ENCODE measurements at regions not wholly inside any gene's neighbourhood (a gene's known extent, or its start where the extent isn't known, plus 50 kb on each side); places are given as distances from the start of the nearest gene placed in this dataset.

DNA sequence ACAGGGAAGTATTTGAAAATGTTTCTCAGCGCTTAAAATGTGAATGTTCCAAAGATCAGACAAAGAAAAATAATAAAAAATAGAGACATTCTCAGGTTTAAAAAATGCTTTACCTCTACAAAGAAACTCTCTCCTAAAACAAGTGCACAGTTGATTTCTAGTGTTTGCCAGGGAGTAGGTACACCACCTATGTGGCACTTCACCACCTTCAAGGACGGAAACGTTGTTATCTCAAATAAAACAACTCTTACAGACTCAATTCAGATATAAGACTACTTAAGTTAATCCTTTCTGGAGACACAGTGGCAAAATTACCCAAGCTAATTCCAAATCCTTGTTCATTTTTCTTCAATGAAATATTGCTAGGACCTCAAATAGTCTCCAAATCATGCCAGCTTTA is 286.4 kb upstream of the ISL1 start:
- Histone ChIP-seq H3K4me3 (no peak overlapping the region), H3K36me3 (no peaks in the 10 kb centered on the region), H3K4me1 (no peaks in the 10 kb centered on the region), H3K27ac (no peak overlapping the region), H3K9me3 (no peaks in the 10 kb centered on the region), H3K27me3 (peaks cover 5 to 54% of the 10 kb centered on the region in 2 donors)
- ATAC-seq (peak; percentile 89), DNase-seq (peak in 1 of 4 donors; percentile 54)
- intact Hi-C loops (cut with DNase I): no loop called here
- TF ChIP-seq, protein P1, sequence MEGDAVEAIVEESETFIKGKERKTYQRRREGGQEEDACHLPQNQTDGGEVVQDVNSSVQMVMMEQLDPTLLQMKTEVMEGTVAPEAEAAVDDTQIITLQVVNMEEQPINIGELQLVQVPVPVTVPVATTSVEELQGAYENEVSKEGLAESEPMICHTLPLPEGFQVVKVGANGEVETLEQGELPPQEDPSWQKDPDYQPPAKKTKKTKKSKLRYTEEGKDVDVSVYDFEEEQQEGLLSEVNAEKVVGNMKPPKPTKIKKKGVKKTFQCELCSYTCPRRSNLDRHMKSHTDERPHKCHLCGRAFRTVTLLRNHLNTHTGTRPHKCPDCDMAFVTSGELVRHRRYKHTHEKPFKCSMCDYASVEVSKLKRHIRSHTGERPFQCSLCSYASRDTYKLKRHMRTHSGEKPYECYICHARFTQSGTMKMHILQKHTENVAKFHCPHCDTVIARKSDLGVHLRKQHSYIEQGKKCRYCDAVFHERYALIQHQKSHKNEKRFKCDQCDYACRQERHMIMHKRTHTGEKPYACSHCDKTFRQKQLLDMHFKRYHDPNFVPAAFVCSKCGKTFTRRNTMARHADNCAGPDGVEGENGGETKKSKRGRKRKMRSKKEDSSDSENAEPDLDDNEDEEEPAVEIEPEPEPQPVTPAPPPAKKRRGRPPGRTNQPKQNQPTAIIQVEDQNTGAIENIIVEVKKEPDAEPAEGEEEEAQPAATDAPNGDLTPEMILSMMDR (IDR thresholded peaks at IDR 0.05): no peak

DNA sequence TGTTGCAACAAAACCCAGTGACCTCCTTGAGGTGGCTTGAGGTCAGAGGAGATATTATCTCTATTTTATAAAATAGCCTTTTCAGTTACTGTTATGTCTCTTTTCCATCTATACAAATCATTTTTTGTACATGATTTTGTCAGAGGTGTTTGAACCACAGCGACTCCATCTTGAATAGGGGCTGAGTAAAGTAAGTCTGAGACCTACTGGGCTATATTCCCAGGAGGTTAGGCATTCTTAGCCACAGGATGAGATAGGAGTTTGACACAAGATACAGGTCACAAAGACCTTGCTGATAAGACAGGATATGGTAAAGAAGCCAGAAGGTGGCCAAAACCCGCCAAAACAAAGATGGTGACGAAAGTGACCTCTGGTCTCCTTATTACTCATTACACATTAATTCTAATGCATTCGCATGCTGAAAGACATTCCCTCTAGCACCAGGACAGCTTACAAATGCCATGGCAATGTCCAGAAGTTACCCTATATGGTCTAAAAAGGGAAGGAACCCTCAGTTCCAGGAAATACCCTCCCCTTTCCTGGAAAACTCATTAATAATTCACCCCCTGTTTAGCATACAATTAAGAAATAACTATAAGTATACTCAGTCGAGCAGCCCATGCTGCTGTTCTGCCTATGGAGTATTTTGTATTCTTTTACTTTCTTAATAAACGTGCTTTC is 283.9 kb upstream of the ISL1 start:
- no peaks in the 10 kb centered on the region for H3K36me3 ChIP-seq
- intact Hi-C loops (cut with DNase I): no loop called here
- H3K27me3 ChIP-seq: peaks cover 5 to 49% of the 10 kb centered on the region in 2 donors
- no peaks in the 10 kb centered on the region for H3K4me1 ChIP-seq
- H3K27ac ChIP-seq: no peak overlapping the region
- DNase-seq: no peak
- H3K9me3 ChIP-seq: no peaks in the 10 kb centered on the region
- no peak overlapping the region for H3K4me3 ChIP-seq
- ATAC-seq: no peak
- TF ChIP-seq, protein P1 (IDR thresholded peaks at IDR 0.05): no peak

DNA sequence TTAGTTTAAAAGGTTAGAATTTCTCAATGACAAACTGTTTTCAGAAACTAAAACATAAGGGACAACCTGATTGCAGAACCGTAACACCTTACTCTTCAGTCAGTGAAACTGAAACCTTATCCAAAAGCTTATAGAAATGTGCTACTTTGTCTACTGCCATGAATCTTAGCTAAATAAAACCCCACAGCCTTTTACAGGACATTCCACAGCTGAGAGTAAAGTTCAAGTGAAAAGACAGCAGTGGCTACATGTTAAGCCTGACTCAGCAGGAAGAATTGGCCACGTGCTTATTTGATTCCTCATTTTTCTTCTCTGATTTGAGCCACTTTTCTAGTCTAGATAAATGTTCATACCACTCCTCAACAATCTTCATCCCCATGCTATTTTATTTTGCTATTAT is 278.7 kb upstream of the ISL1 start:
- Histone ChIP-seq H3K9me3 (no peaks in the 10 kb centered on the region), H3K36me3 (no peaks in the 10 kb centered on the region), H3K27ac (no peak overlapping the region), H3K4me1 (no peaks in the 10 kb centered on the region), H3K27me3 (peaks cover 0 to 41% of the 10 kb centered on the region in 2 donors), H3K4me3 (no peak overlapping the region)
- DNase-seq: no peak
- intact Hi-C loops (cut with DNase I): no loop called here
- no peak for ATAC-seq
- TF ChIP-seq, protein P1 (IDR thresholded peaks at IDR 0.05): no peak

DNA sequence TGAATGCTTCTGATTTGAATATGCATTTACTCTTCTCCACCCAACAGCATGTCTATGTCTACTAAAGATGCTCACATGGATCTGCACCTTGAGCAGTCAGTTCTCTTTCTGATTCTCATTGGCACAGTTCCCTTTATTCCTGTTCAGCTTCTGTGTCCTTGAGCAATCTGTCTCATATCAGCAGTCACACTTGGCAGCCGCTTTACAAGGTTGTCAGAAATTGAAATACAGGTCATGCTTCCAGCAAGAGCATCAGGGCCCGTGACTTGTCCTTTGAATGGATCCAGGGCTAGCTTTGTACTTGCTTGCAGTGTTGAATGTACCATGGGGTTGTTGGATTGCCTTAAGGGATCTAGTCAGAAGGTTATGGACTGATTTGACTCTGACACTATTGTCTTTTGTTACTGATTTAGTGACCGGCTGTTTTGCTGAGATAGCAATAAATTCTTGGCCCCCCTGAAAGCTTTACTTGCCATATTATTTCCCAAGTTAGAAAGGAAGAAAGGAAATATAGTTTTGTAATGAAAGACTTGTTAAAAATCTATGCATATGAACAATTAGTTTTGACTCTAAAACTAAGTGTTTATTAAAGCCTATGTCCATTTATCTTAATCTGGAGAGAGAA is 273.4 kb upstream of the ISL1 start:
- Histone ChIP-seq H3K4me3 (no peak overlapping the region), H3K9me3 (no peaks in the 10 kb centered on the region), H3K36me3 (no peaks in the 10 kb centered on the region), H3K27me3 (peaks cover 0 to 32% of the 10 kb centered on the region in 2 donors), H3K4me1 (no peaks in the 10 kb centered on the region), H3K27ac (no peak overlapping the region)
- TF ChIP-seq, protein P1 (IDR thresholded peaks at IDR 0.05): no peak
- no peak for ATAC-seq
- intact Hi-C loops (cut with DNase I): no loop called here
- no peak for DNase-seq

DNA sequence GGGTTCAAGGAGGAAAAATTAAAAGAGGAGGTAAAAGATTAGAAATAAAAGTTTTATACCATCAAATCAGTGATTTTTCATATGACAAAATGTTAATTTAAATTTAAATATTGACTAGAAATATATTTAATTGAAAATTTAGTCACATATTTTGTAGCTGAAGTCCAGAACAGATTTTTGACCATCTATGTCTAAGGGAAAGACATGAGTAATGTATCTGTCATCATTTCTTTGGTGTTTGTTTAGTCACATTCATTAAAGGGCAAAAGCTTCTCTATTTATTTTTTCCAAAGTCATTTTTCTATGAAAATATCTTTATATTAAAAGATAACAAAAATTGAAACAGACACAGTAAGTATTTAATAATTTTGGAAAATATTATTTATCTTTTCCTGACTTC is 252.0 kb upstream of the ISL1 start:
- Histone ChIP-seq H3K9me3 (peaks cover 0 to 6% of the 10 kb centered on the region in 2 donors), H3K4me1 (no peaks in the 10 kb centered on the region), H3K27ac (no peak overlapping the region), H3K27me3 (no peaks in the 10 kb centered on the region), H3K4me3 (no peak overlapping the region), H3K36me3 (no peaks in the 10 kb centered on the region)
- intact Hi-C loops (cut with DNase I): no loop called here
- ATAC-seq (no peak), DNase-seq (no peak)
- TF ChIP-seq, protein P1 (IDR thresholded peaks at IDR 0.05): no peak

Measured in left lung (tissue), 4 donors.